OCI-LY1 (cell line): ENCODE measurements at regions not wholly inside any gene's neighbourhood (a gene's known extent, or its start where the extent isn't known, plus 50 kb on each side); places are given as distances from the start of the nearest gene placed in this dataset.

Experiments
- H2AFZ ChIP-seq: fragments of 200-600 bp; sonication (generic), shearing (Covaris generic); 2 replicates; pipeline ENCODE4 v1.6.0; 2014; ENCODE audit warnings: antibody characterized with exemption, mild to moderate bottlenecking, low read length
- H3F3A ChIP-seq: fragments of 200-600 bp; sonication (generic), shearing (Covaris generic); 2 replicates; pipeline ENCODE4 v1.6.0; 2014; ENCODE audit warnings: mild to moderate bottlenecking, antibody characterized with exemption, low read length, moderate library complexity; ENCODE audit not compliant: insufficient read depth
- H3K27ac ChIP-seq: fragments of 200-600 bp; sonication (generic); 2 replicates; pipeline ENCODE4 v1.5.1; 2014; ENCODE audit warnings: low read length, mixed run types, mild to moderate bottlenecking, low read depth; ENCODE audit not compliant: poor library complexity, severe bottlenecking
- H3K27me3 ChIP-seq: fragments of 200-600 bp; sonication (generic); 2 replicates; pipeline ENCODE4 v1.6.0; 2014; ENCODE audit warnings: antibody characterized with exemption, mild to moderate bottlenecking, low read length, moderate library complexity; ENCODE audit not compliant: insufficient read depth
- H3K36me3 ChIP-seq: fragments of 200-600 bp; sonication (generic); 2 replicates; pipeline ENCODE4 v1.6.1; 2014; ENCODE audit warnings: mild to moderate bottlenecking, antibody characterized with exemption, low read length, moderate library complexity, mixed read lengths; ENCODE audit not compliant: insufficient read depth
- H3K4me1 ChIP-seq: fragments of 200-600 bp; sonication (generic); 2 replicates; pipeline ENCODE4 v1.5.1; 2014; ENCODE audit warnings: mild to moderate bottlenecking, low read length, moderate library complexity; ENCODE audit not compliant: insufficient read depth, severe bottlenecking
- H3K4me2 ChIP-seq: fragments of 200-600 bp; sonication (generic), shearing (Covaris generic); 2 replicates; pipeline ENCODE4 v1.6.1; 2014; ENCODE audit warnings: low read length
- H3K4me3 ChIP-seq: fragments of 200-600 bp; sonication (generic); 2 replicates; pipeline ENCODE4 v1.5.1; 2014; ENCODE audit warnings: low read length, low read depth, mild to moderate bottlenecking, mixed read lengths; ENCODE audit not compliant: poor library complexity, severe bottlenecking
- H3K79me2 ChIP-seq: fragments of 200-600 bp; shearing (Covaris generic); 2 replicates; pipeline ENCODE4 v1.6.1; 2016; ENCODE audit warnings: mixed run types, low read length, mixed read lengths; ENCODE audit not compliant: insufficient read depth
- H3K9ac ChIP-seq: fragments of 200-600 bp; sonication (generic), shearing (Covaris generic); 2 replicates; pipeline ENCODE4 v1.6.1; 2014; ENCODE audit warnings: mild to moderate bottlenecking, low read length, mixed read lengths
- H3K9me2 ChIP-seq: fragments of 200-600 bp; sonication (generic), shearing (Covaris generic); 2 replicates; pipeline ENCODE4 v1.6.1; 2014; ENCODE audit warnings: low read depth, mild to moderate bottlenecking, low read length, mixed read lengths
- H3K9me3 ChIP-seq: fragments of 200-600 bp; shearing (Covaris generic); 2 replicates; pipeline ENCODE4 v1.6.1; 2014; ENCODE audit warnings: low read length, mixed read lengths
- H4K20me1 ChIP-seq: fragments of 200-600 bp; sonication (generic), shearing (Covaris generic); 2 replicates; pipeline ENCODE4 v1.6.0; 2016; ENCODE audit warnings: mild to moderate bottlenecking, low read length; ENCODE audit not compliant: insufficient read depth
- CTCF ChIP-seq: fragments of 200-600 bp; sonication (generic), shearing (Covaris generic); IDR thresholded peaks from 2 replicates; pipeline ENCODE4 v1.5.1; 2017; ENCODE audit warnings: mild to moderate bottlenecking, antibody characterized with exemption, low read length, moderate library complexity, mixed read lengths
- EZH2 ChIP-seq: fragments of 200-600 bp; sonication (generic), shearing (Covaris generic); IDR thresholded peaks from 2 replicates; pipeline ENCODE4 v1.8.0; 2017; ENCODE audit warnings: borderline replicate concordance, mixed run types, mild to moderate bottlenecking, antibody characterized with exemption, low read length, moderate library complexity, mixed read lengths

GRCh38 chr4:115287426-115287825, 174.0 kb upstream of the NDST4 start:
- no peaks in the 10 kb centered on the region for H3K4me1 ChIP-seq
- no peaks in the 10 kb centered on the region for H3K79me2 ChIP-seq
- no peaks in the 10 kb centered on the region for H3K27me3 ChIP-seq
- no peak overlapping the region for H2AFZ ChIP-seq
- no peak overlapping the region for H3K4me2 ChIP-seq
- H3K9ac ChIP-seq: no peak overlapping the region
- H3K27ac ChIP-seq: no peak overlapping the region
- H4K20me1 ChIP-seq: no peaks in the 10 kb centered on the region
- no peaks in the 10 kb centered on the region for H3K9me2 ChIP-seq
- no peaks in the 10 kb centered on the region for H3F3A ChIP-seq
- no peak overlapping the region for H3K4me3 ChIP-seq
- H3K9me3 ChIP-seq: no peaks in the 10 kb centered on the region
- TF ChIP-seq EZH2 (no peak), CTCF (no peak)
- no peaks in the 10 kb centered on the region for H3K36me3 ChIP-seq

GRCh38 chr4:115279330-115279729, 165.9 kb upstream of the NDST4 start:
- Histone ChIP-seq H4K20me1 (no peaks in the 10 kb centered on the region), H3K36me3 (no peaks in the 10 kb centered on the region), H3K9me3 (no peaks in the 10 kb centered on the region), H3F3A (no peaks in the 10 kb centered on the region), H3K27ac (no peak overlapping the region), H3K4me3 (no peak overlapping the region), H3K9ac (no peak overlapping the region), H3K4me2 (no peak overlapping the region), H3K9me2 (no peaks in the 10 kb centered on the region), H3K4me1 (peaks cover 4% of the 10 kb centered on the region), H3K27me3 (no peaks in the 10 kb centered on the region), H3K79me2 (no peaks in the 10 kb centered on the region), H2AFZ (no peak overlapping the region)
- TF ChIP-seq EZH2 (no peak), CTCF (no peak)

- Histone ChIP-seq H3K36me3 (no peaks in the 10 kb centered on the region), H3K27ac (no peak overlapping the region), H3K4me1 (peaks cover 5% of the 10 kb centered on the region), H2AFZ (no peak overlapping the region), H3K4me2 (no peak overlapping the region), H3K9me3 (no peaks in the 10 kb centered on the region), H3K4me3 (no peak overlapping the region), H3F3A (no peaks in the 10 kb centered on the region), H3K79me2 (no peaks in the 10 kb centered on the region), H3K27me3 (no peaks in the 10 kb centered on the region), H3K9me2 (no peaks in the 10 kb centered on the region), H4K20me1 (no peaks in the 10 kb centered on the region), H3K9ac (no peak overlapping the region)
- TF ChIP-seq EZH2 (no peak), CTCF (no peak)
Measured at GRCh38 chr4:115278830-115279229, 165.4 kb upstream of the NDST4 start.
